Gastrocnemius medialis (tissue), 4 donors: ENCODE measurements at regions not wholly inside any gene's neighbourhood (a gene's known extent, or its start where the extent isn't known, plus 50 kb on each side); places are given as distances from the start of the nearest gene placed in this dataset.
"Not testable (repeated sequence)": the region's sequence is repeated elsewhere in the genome, so short reads cannot be mapped to it uniquely, and the experiment has no call there.

Experiments
- ATAC-seq, 2 donors: fragments of 150-250 bp; one replicate each; pipeline ENCODE4 v1.9.1; 2016
- DNase-seq, 2 donors: peaks; one replicate each; pipeline ENCODE4 v3.0.0-alpha.2; 2019
- H3K27ac ChIP-seq, 4 donors: fragments of 200-600 bp; sonication (generic); 1 replicate in 1 of 4; 2 replicates in 3 of 4; pipeline ENCODE4 v1.5.1; 2016 to 2018; ENCODE audit warnings: mild to moderate bottlenecking in 2 of 4, moderate library complexity in 1 of 4
- H3K27me3 ChIP-seq, 3 donors: fragments of 200-600 bp; sonication (generic) in 2 of 3; 1 replicate in 1 of 3; 2 replicates in 2 of 3; pipeline versions ENCODE4 v1.5.1 to v1.6.0; 2016 to 2019; ENCODE audit warnings: mild to moderate bottlenecking in 1 of 3, moderate library complexity in 1 of 3
- H3K36me3 ChIP-seq, 2 donors: fragments of 200-600 bp; sonication (generic) in 1 of 2; one replicate each; pipeline ENCODE4 v1.5.1; 2017 to 2018
- H3K4me1 ChIP-seq, 2 donors: fragments of 200-600 bp; sonication (generic) in 1 of 2; one replicate each; pipeline ENCODE4 v1.5.1; 2016 to 2017; ENCODE audit warnings: mild to moderate bottlenecking in 2 of 2
- H3K4me3 ChIP-seq, 4 donors: fragments of 200-600 bp; sonication (generic) in 3 of 4; 1 replicate in 1 of 4; 2 replicates in 3 of 4; pipeline ENCODE4 v1.5.1; 2016 to 2019; ENCODE audit warnings: mild to moderate bottlenecking in 2 of 4
- H3K9me3 ChIP-seq, 3 donors: fragments of 200-600 bp; sonication (generic) in 2 of 3; 1 replicate in 1 of 3; 2 replicates in 2 of 3; pipeline ENCODE4 v1.5.1; 2016 to 2019
- CTCF ChIP-seq, 5 experiments: fragments of 450-650 bp in 3 of 5; fragments of 200-600 bp in 2 of 5; sonication (generic) in 2 of 5; IDR thresholded peaks in 4 of 5; conservative IDR thresholded peaks in 1 of 5; 1 replicate in 4 of 5; 2 replicates in 1 of 5; pipeline ENCODE4 v1.5.1; 2016 to 2019; ENCODE audit warnings: antibody characterized with exemption in 5 of 5, mild to moderate bottlenecking in 3 of 5, moderate library complexity in 3 of 5
- POLR2A ChIP-seq, 2 donors: fragments of 450-650 bp; IDR thresholded peaks; one replicate each; pipeline ENCODE4 v1.6.1; 2017; ENCODE audit warnings: antibody characterized with exemption in 2 of 2, mild to moderate bottlenecking in 2 of 2, moderate library complexity in 2 of 2
- in situ Hi-C, 4 donors: fragments of 200-750 bp; cut with MboI; loops; one replicate each; pipeline versions ENCODE4 v1.15.0 to v1.8.0; 2017; ENCODE audit warnings: low sequenced_read_pairs in 4 of 4
- intact Hi-C: fragments of 100-400 bp; cut with DNase I; formaldehyde crosslinking; loops from one replicate; pipeline ENCODE4 v1.15.1; 2023; ENCODE audit warnings: low total_unique reads

- intact Hi-C loops, result no loop called here
- Histone ChIP-seq H3K27ac (no peak overlapping the region), H3K9me3 (no peaks in the 10 kb centered on the region), H3K4me1 (no peaks in the 10 kb centered on the region), H3K4me3 (no peak overlapping the region), H3K27me3 (no peaks in the 10 kb centered on the region), H3K36me3 (no peaks in the 10 kb centered on the region)
- no peak for ATAC-seq
- DNase-seq, result no peak
- in situ Hi-C loops, result no loop called here
- TF ChIP-seq POLR2A (IDR thresholded peaks at IDR 0.05) (no peak), CTCF (IDR thresholded peaks at IDR 0.05 in 4 of 5, conservative IDR thresholded peaks at IDR 0.05 in 1 of 5) (no peak)
These were observed 83.7 kb upstream of the PARP8 start for GRCh38 chr5:50582699-50583098.

GRCh38 chr5:50583621-50584020, 82.8 kb upstream of the PARP8 start:
- no peak overlapping the region for H3K27ac ChIP-seq
- ATAC-seq (no peak), DNase-seq (no peak)
- no peak for TF ChIP-seq POLR2A (IDR thresholded peaks at IDR 0.05)
- no peak for TF ChIP-seq CTCF (IDR thresholded peaks at IDR 0.05 in 4 of 5, conservative IDR thresholded peaks at IDR 0.05 in 1 of 5)
- no peaks in the 10 kb centered on the region for H3K36me3 ChIP-seq
- no peaks in the 10 kb centered on the region for H3K27me3 ChIP-seq
- no peak overlapping the region for H3K4me3 ChIP-seq
- H3K9me3 ChIP-seq, result no peaks in the 10 kb centered on the region
- in situ Hi-C loops (no loop called here), intact Hi-C loops (no loop called here)
- H3K4me1 ChIP-seq, result no peaks in the 10 kb centered on the region

- H3K9me3 ChIP-seq, H3K27me3 ChIP-seq, H3K27ac ChIP-seq, DNase-seq, H3K4me3 ChIP-seq, in situ Hi-C loops, H3K4me1 ChIP-seq, ATAC-seq, intact Hi-C loops, H3K36me3 ChIP-seq: not testable (repeated sequence)
These were observed 78.0 kb upstream of the PARP8 start for GRCh38 chr5:50588471-50588870.

- not testable (repeated sequence) for ATAC-seq
These were observed 75.8 kb upstream of the PARP8 start for GRCh38 chr5:50590444-50591189.

GRCh38 chr5:50591338-50591737, 75.1 kb upstream of the PARP8 start:
- H3K4me1 ChIP-seq, H3K27ac ChIP-seq, H3K27me3 ChIP-seq, H3K4me3 ChIP-seq, intact Hi-C loops, ATAC-seq, H3K36me3 ChIP-seq, DNase-seq, H3K9me3 ChIP-seq, in situ Hi-C loops: not testable (repeated sequence)

More at GRCh38 chr5:50590444-50591189, 75.8 kb upstream of the PARP8 start:
- H3K4me1 ChIP-seq, H3K27ac ChIP-seq, intact Hi-C loops, H3K27me3 ChIP-seq, H3K9me3 ChIP-seq, in situ Hi-C loops, DNase-seq, H3K4me3 ChIP-seq, H3K36me3 ChIP-seq: not testable (repeated sequence)

- TF ChIP-seq POLR2A (IDR thresholded peaks at IDR 0.05) (no peak), CTCF (IDR thresholded peaks at IDR 0.05 in 4 of 5, conservative IDR thresholded peaks at IDR 0.05 in 1 of 5) (no peak)
- intact Hi-C loops (no loop called here), in situ Hi-C loops (no loop called here)
- ATAC-seq (no peak), DNase-seq (no peak)
- Histone ChIP-seq H3K9me3 (no peaks in the 10 kb centered on the region), H3K27me3 (no peaks in the 10 kb centered on the region), H3K36me3 (no peaks in the 10 kb centered on the region), H3K4me1 (no peaks in the 10 kb centered on the region), H3K27ac (no peak overlapping the region), H3K4me3 (no peak overlapping the region)
These were observed 72.8 kb upstream of the PARP8 start for GRCh38 chr5:50593681-50594080.
